A673 (cell line): ENCODE measurements at regions not wholly inside any gene's neighbourhood (a gene's known extent, or its start where the extent isn't known, plus 50 kb on each side); places are given as distances from the start of the nearest gene placed in this dataset.

Experiments
- BruUV-seq: library from RNA; stranded (reverse); fragments of 400-500 nt; replicated peaks from 2 replicates; lab custom pipeline; 2021; lab: Mats Ljungman, UMichigan
- CTCF ChIA-PET: fragments of 300-600 bp; sonication (Branson Sonifier 250); formaldehyde crosslinking; loops from one replicate; lab custom pipeline; 2022; ENCODE audit warnings: antibody characterized with exemption; lab: Charles Lee
- POLR2A ChIA-PET: fragments of 300-600 bp; sonication (Branson Sonifier 250); formaldehyde crosslinking; loops from one replicate; lab custom pipeline; 2022; ENCODE audit warnings: antibody characterized with exemption; ENCODE audit not compliant: low non-redundant PET; lab: Charles Lee
- DNase-seq: peaks from one replicate; pipeline ENCODE4 v3.0.0-alpha.2; 2015; ENCODE audit warnings: low spot score
- H3K27ac ChIP-seq: fragments of 200-600 bp; sonication (generic); 2 replicates; pipeline ENCODE4 v1.5.1; 2016; ENCODE audit warnings: mixed run types, low read depth, mild to moderate bottlenecking, mixed read lengths, antibody characterized with exemption, low read length; ENCODE audit not compliant: poor library complexity, severe bottlenecking
- H3K27me3 ChIP-seq: fragments of 200-600 bp; sonication (generic); replicated peaks from 2 replicates; pipeline ENCODE4 v1.6.1; 2017; ENCODE audit warnings: mixed run types, low read depth, mild to moderate bottlenecking, mixed read lengths, antibody characterized with exemption, low read length; ENCODE audit not compliant: insufficient read depth, poor library complexity
- H3K36me3 ChIP-seq: fragments of 200-600 bp; sonication (generic); 2 replicates; pipeline ENCODE4 v1.6.1; 2016; ENCODE audit warnings: mixed run types, mild to moderate bottlenecking, mixed read lengths, antibody characterized with exemption, low read length; ENCODE audit not compliant: insufficient read depth, poor library complexity, severe bottlenecking
- H3K4me1 ChIP-seq: fragments of 200-600 bp; sonication (generic); 2 replicates; pipeline ENCODE4 v1.6.1; 2017; ENCODE audit warnings: mixed run types, mild to moderate bottlenecking, mixed read lengths, antibody characterized with exemption, low read length; ENCODE audit not compliant: insufficient read depth, poor library complexity, severe bottlenecking
- H3K4me3 ChIP-seq: fragments of 200-600 bp; sonication (generic); 2 replicates; pipeline ENCODE4 v1.5.1; 2016; ENCODE audit warnings: low read depth, mixed run types, mild to moderate bottlenecking, mixed read lengths, low read length; ENCODE audit not compliant: poor library complexity, severe bottlenecking
- H3K9me3 ChIP-seq: fragments of 200-600 bp; sonication (generic); 2 replicates; pipeline ENCODE4 v1.6.1; 2016; ENCODE audit warnings: mixed run types, low read depth, mild to moderate bottlenecking, mixed read lengths, antibody characterized with exemption, low read length; ENCODE audit not compliant: poor library complexity, severe bottlenecking
- EZH2 ChIP-seq: fragments of 200-600 bp; sonication (generic); IDR thresholded peaks from 2 replicates; pipeline ENCODE4 v1.6.1; 2017; ENCODE audit warnings: borderline replicate concordance, low read depth, mild to moderate bottlenecking, mixed read lengths, antibody characterized with exemption, low read length; ENCODE audit not compliant: poor library complexity, severe bottlenecking
- intact Hi-C: fragments of 100-400 bp; cut with micrococcal nuclease; formaldehyde crosslinking; loops from one replicate; pipeline ENCODE4 v1.10.0; 2022; ENCODE audit not compliant: unreplicated experiment
- TF ChIP-seq, protein P1 (sequence below): fragments of 300-800, 200-600 bp; sonication (generic); conservative IDR thresholded peaks from 2 replicates; pipeline ENCODE4 v1.5.1; 2017; ENCODE audit warnings: low read depth, mild to moderate bottlenecking, antibody characterized with exemption, low read length, moderate library complexity, mixed read lengths

DNA sequence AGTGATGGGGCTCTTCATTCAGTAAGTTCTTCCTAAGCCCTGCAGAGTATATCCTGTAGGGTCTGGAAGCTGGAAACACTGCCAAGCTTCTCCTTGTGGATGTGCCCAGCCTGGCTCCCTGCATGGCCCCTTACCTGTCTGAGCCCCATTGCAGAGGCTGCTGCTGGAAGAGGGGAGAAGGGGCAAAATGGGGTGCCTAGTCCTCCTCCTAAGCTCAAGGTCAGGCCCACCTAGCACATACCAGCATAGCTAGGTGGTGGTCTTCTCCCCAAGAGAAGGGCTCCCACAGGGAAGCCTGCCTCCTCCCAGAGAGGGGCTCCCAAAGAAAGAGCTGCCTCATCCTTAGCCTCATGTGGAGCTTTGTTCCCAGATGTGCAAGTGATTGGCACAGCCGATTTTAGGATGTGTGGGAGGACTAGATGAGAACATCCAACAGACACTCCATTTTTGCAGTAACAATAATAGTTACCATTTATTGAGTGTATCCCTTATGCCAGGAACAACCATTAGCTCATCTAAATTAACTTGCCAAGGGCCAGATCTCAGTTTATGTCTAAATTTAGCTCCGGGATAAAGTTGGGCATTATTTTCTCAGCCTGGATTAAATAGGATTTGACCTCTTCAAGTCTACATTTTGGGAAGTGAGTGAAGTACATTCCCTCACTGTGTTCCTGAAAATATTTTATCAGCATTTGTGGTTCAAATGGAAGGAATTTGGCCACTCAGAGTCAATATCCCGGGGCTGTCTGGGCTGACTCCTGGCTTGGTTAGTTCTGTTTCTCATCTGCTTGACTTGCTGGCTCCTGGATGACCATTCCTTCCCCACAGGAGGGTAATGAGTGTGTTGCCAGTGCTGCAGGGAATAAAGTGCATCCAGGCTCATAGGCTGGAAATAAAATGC, 291.1 kb upstream of the ROPN1 start:
- H3K27ac ChIP-seq, result no peak overlapping the region
- no peak for DNase-seq
- no peak overlapping the region for H3K4me3 ChIP-seq
- BruUV-seq, result no TSS peak
- H3K36me3 ChIP-seq, result no peaks in the 10 kb centered on the region
- H3K9me3 ChIP-seq, result no peaks in the 10 kb centered on the region
- H3K4me1 ChIP-seq, result no peaks in the 10 kb centered on the region
- ChIA-PET POLR2A (no interaction called here), CTCF (no interaction called here)
- TF ChIP-seq, protein P1, sequence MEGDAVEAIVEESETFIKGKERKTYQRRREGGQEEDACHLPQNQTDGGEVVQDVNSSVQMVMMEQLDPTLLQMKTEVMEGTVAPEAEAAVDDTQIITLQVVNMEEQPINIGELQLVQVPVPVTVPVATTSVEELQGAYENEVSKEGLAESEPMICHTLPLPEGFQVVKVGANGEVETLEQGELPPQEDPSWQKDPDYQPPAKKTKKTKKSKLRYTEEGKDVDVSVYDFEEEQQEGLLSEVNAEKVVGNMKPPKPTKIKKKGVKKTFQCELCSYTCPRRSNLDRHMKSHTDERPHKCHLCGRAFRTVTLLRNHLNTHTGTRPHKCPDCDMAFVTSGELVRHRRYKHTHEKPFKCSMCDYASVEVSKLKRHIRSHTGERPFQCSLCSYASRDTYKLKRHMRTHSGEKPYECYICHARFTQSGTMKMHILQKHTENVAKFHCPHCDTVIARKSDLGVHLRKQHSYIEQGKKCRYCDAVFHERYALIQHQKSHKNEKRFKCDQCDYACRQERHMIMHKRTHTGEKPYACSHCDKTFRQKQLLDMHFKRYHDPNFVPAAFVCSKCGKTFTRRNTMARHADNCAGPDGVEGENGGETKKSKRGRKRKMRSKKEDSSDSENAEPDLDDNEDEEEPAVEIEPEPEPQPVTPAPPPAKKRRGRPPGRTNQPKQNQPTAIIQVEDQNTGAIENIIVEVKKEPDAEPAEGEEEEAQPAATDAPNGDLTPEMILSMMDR, result no peak
- no peak for TF ChIP-seq EZH2
- H3K27me3 ChIP-seq, result no peaks in the 10 kb centered on the region
- intact Hi-C loops, result loop anchor here (5.0 kb wide), 1 partner anchor 266 kb away; no protein-coding TSS in a partner anchor

DNA sequence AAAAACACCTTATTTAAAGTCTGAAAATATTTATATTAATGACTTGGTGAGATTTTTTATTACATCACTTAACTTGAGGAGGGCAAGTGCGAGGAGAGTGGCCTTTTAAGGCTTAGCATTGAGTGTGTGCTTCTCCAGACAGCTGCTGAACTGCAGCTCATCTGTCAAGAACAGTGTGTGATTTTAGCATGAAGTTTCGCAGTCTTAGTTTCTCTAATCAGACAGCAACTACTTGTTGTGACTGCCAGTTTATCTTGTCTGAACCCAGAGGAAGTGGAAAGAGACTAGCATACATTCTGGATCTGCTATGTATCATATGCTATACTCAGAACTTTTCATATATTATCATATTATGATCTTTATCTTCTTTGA, 291.7 kb upstream of the ROPN1 start:
- Histone ChIP-seq H3K4me3 (no peak overlapping the region), H3K36me3 (no peaks in the 10 kb centered on the region), H3K27ac (no peak overlapping the region), H3K9me3 (no peaks in the 10 kb centered on the region), H3K4me1 (no peaks in the 10 kb centered on the region), H3K27me3 (no peaks in the 10 kb centered on the region)
- DNase-seq, result no peak
- ChIA-PET CTCF (no interaction called here), POLR2A (no interaction called here)
- intact Hi-C loops, result loop anchor here (5.0 kb wide), 1 partner anchor 266 kb away; no protein-coding TSS in a partner anchor
- TF ChIP-seq, protein P1, result no peak
- TF ChIP-seq EZH2, result no peak
- no TSS peak for BruUV-seq

DNA sequence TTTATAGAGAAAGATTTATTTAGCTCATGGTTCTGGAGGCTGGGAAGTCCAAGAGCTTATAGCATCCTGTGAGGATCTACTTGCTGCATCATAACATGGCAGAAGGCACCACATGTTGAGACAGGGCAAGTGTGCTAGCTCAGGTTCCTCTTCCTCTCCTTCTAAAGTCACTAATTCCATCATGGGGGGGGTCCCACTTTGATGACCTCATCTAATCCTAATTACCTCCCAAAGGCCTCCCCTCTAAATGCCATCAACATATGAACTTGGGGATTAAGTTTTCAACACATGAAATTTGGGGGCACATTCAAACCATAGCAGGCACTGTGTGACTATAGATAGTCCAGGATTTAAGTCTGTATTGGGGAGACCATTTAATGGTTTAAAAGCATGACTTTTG, 297.1 kb upstream of the ROPN1 start:
- POLR2A ChIA-PET, result no interaction called here
- no peak overlapping the region for H3K4me3 ChIP-seq
- no peaks in the 10 kb centered on the region for H3K4me1 ChIP-seq
- H3K27ac ChIP-seq, result no peak overlapping the region
- BruUV-seq, result no TSS peak
- TF ChIP-seq EZH2, result no peak
- TF ChIP-seq, protein P1, result no peak
- H3K9me3 ChIP-seq, result no peaks in the 10 kb centered on the region
- CTCF ChIA-PET, result no interaction called here
- intact Hi-C loops, result no loop called here
- no peaks in the 10 kb centered on the region for H3K36me3 ChIP-seq
- no peaks in the 10 kb centered on the region for H3K27me3 ChIP-seq
- no peak for DNase-seq
